ENCODE measurements at regions not wholly inside any gene's neighbourhood (a gene's known extent, or its start where the extent isn't known, plus 50 kb on each side); places are given as distances from the start of the nearest gene placed in this dataset.
"Not testable (repeated sequence)": the region's sequence is repeated elsewhere in the genome, so short reads cannot be mapped to it uniquely, and the experiment has no call there.

- DNase-seq (ENCODE audit: low spot score): no peak
Measured at GRCh38 chr5:124895236-124895635, 148.8 kb upstream of the ZNF608 start.

DNA sequence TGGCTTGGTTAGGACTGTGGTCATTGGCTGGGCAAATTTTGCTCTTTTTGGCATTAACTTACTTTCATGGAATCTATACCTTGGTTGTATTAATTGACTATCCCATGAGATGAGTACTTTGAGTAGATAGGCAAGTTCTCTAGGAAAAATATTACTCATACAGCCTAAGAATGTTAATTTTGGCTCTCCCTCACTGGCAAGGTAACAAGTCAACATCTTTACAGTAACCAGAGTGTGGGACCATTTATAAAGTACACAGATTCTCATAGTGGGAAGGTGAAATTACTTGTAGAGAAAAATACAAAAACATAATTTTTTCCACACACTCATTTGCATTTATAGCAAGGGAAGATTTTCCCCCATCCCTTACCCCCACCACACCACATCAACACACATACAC lies 154.6 kb upstream of the ZNF608 start:
- no peak for DNase-seq (ENCODE audit: low spot score)

DNA sequence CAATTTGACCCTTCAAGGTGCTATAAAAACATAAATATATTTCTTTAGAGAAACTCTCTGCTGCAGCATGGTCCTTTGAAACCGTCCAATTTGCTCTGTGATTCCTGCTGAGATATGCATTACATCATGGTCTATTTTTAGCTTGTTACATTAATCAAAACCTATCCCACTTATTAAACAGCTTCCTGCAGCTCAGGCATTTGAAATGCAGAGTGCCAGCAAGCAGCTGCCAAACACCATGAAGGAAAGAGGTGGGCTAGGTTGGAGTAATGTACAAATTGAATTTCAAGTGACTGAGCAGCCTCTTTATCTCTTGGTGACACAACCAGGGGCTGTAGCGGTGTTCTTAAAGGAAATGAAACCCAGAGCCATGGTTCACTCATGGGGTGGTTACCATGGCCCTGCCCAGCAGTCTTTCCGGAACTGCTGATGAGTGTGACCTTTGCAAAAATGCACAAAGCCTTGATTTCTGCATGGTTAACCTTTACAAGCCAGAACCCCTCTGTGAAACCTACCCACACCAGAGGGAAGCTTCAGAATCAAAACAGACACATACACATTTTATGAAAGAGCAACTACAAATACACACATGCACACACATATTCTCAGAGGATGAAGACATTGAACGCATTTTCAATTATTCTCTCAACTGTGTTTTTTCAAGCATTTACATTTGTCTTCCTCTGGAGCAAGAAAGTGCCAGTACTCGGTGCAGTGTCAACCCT lies 155.8 kb upstream of the ZNF608 start:
- DNase-seq (ENCODE audit: low spot score): no peak

- DNase-seq (ENCODE audit: low spot score): no peak
Measured at GRCh38 chr5:124905256-124906130, 159.1 kb upstream of the ZNF608 start.

DNA sequence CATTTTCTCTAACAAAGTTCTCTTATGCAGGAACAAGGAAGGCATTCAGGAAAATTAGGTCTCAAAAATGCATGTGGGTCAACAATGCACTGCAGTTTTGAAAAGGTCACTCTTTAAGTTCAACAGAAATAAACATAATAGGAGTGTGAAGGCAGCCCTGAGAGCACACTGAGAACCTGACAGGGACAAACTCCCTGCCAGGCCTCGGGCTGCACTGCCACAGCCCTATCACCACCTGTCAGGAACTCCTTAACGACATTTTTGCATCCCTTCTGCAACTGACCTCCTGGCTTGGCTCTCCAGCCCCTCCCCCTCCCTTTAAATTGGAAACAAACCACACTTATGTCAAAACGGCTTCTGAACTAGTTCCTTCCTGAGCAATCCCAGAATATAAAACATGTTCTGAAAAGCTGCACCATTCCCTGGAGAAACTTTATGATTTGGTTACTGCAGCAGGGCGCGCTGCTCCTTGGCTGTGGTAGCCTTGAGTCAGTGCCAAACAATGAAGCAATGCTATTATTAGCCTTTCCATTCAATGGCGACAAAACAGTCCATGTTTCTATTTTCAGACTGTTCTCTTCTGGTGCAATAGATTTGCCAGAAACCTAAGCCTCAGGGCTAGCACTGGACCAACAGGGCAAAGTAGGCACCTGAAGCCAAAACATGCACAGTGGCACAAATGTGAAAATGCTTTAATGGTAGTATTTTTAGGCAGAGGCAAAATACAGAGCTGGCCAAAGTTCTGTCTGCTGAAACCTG lies 160.1 kb upstream of the ZNF608 start:
- peak; percentile 64 for DNase-seq (ENCODE audit: low spot score)

GRCh38 chr5:124907098-124907644 lies 160.7 kb upstream of the ZNF608 start:
- no peak for DNase-seq (ENCODE audit: low spot score)

GRCh38 chr5:124908581-124909451 lies 162.4 kb upstream of the ZNF608 start:
- DNase-seq (ENCODE audit: low spot score): peak; percentile 21

GRCh38 chr5:124909734-124910133 lies 163.3 kb upstream of the ZNF608 start:
- no peak for DNase-seq (ENCODE audit: low spot score)

DNA sequence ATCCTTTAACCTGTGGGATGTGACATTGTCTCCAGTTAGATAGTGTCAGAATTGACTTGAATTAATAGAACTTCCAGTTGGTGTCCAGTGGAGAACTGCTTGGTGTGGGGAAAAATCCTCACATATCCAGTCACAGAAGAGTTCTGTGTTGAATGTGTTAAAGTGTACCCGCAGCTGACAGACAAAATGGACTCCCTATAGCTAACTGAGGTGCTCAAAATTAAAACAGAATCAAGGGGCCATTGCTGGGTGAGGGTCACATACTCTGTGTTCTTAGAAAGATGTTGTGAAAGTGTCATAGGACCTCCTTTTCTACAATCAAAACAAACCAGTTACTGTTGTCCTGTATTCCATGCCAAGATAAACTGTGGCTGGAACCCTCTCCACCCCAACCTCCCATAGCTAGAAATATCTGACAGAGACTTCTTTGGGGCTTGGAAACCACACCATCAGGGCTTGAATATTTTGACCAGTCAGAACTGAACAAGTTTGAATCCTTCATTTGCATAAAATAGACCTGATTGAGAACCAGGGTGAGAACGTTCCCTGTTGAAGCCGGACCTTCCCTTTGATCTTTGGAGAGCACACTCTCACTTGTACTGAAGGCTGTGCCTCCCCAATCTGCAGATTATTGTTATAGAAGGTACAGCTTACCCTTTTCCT lies 164.0 kb upstream of the ZNF608 start:
- DNase-seq (ENCODE audit: low spot score): no peak

GRCh38 chr5:124912638-124913328 lies 166.3 kb upstream of the ZNF608 start:
- no peak for DNase-seq (ENCODE audit: low spot score)

GRCh38 chr5:124913329-124913653 lies 166.9 kb upstream of the ZNF608 start:
- DNase-seq (ENCODE audit: low spot score): no peak

DNA sequence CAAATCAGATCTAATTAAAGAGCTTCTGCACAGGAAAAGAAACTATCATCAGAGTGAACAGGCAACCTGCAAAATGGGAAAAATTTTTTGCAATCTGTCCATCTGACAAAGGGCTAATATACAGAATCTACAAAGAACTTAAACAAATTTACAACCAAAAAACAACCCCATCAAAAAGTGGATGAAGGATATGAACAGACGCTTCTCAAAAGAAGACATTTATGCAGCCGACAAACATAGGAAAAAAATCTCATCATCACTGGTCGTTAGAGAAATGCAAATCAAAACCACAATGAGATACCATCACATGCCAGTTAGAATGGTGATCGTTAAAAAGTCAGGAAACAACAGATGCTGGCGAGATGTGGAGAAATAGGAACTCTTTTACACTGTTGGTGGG lies 169.9 kb upstream of the ZNF608 start:
- DNase-seq (ENCODE audit: low spot score): not testable (repeated sequence)

DNA sequence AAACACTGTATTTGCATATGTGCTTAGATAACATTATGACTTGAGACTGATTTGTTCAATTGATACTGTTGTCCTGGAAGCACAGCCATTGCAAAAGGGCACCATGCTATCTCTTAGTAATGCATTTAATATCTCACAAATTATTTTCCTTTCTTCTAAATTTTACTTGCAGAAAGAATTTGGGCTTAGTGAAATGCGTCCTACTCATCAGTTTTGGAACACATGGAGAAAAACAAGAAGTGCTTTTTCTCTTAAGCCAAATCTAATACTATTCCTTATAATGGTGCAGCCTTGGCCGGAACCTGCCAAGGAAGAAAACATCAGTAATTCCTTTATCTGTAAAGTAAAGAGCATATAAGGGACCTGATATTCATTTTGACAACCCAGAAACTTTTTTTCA lies 172.2 kb upstream of the ZNF608 start:
- no peak for DNase-seq (ENCODE audit: low spot score)

GRCh38 chr5:124919076-124919475 lies 172.6 kb upstream of the ZNF608 start:
- DNase-seq (ENCODE audit: low spot score): no peak

DNA sequence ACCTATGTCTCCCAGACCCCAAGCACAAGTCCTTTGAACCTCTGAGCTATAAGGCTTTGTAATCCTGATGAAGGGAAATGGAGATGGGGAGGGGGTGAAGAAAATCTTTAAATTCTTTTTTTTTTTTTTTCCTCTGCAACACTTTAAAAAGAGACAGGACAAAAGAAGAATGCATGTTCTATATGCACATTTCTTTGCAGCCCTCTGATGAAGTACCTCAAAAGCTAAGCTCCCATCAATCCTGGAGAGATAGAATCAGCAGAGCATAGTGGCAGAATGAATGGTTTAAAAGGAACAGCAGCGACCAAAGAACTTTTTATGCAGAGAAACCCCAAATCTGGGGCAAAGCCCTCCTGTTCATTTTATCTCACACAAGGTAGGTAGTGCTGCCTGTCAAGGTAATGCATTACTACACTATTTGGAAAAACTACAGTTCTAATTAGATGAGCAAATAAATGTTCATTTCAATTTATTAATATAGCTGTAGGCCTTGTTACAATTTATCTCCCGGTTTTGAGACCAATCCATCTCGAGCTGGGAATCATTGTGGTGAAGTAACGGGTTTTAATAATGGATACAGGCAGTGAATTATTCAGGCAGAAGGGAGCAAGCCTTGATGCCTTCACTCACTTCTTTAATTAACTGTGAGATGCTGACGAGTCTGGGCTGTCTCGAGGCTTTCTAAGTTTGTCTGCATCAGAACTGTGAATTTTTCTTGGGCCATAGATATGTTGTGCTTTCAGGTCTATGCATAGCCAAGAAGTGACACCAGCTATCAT lies 173.5 kb upstream of the ZNF608 start:
- DNase-seq (ENCODE audit: low spot score): no peak

- DNase-seq (ENCODE audit: low spot score): no peak
Measured at GRCh38 chr5:124920909-124921666, 174.6 kb upstream of the ZNF608 start.

- no peak for DNase-seq (ENCODE audit: low spot score)
Measured at GRCh38 chr5:124921694-124922093, 175.3 kb upstream of the ZNF608 start.

- no peak for DNase-seq (ENCODE audit: low spot score)
Measured at GRCh38 chr5:124922255-124922975, 176.0 kb upstream of the ZNF608 start.
